ENCODE measurements at regions not wholly inside any gene's neighbourhood (a gene's known extent, or its start where the extent isn't known, plus 50 kb on each side); places are given as distances from the start of the nearest gene placed in this dataset.

GRCh38 chr4:81571105-81571504 lies 99.4 kb upstream of the RASGEF1B start:
- BruUV-seq (replicated peaks), result no TSS peak
- ChIA-PET CTCF (no interaction called here), POLR2A (no interaction called here)
- no peak for DNase-seq (ENCODE audit: low read depth, low spot score)
- no peak for ATAC-seq
- in situ Hi-C loops (cut with HindIII; ENCODE audit: low pct_unique_long_range_greater_than_20kb, low sequenced_read_pairs), result no loop called here
- no peak for TF ChIP-seq POLR2AphosphoS5 (IDR thresholded peaks at IDR 0.05; ENCODE audit: low read depth, low read length)
- no peak for TF ChIP-seq CTCF (IDR thresholded peaks at IDR 0.05)
- TF ChIP-seq TCF7L2 (IDR thresholded peaks at IDR 0.05; ENCODE audit: low read depth, low read length), result no peak
- TF ChIP-seq REST (IDR thresholded peaks at IDR 0.05; ENCODE audit: insufficient read depth in 1 of 2, low read depth in 2 of 2, low read length in 1 of 2), result no peak
- no peak for TF ChIP-seq SIN3A (IDR thresholded peaks at IDR 0.05; ENCODE audit: borderline replicate concordance, insufficient read depth, low read depth, low read length)
- Histone ChIP-seq H3K36me3 (ENCODE audit: control insufficient read depth, insufficient read depth, low read length) (no peaks in the 10 kb centered on the region), H3K9me3 (ENCODE audit: control insufficient read depth, insufficient read depth, low read depth, low read length) (no peaks in the 10 kb centered on the region), H3K4me1 (ENCODE audit: control insufficient read depth, insufficient read depth, low read length) (no peaks in the 10 kb centered on the region), H3K27me3 (ENCODE audit: control insufficient read depth, insufficient read depth, low read length) (no peaks in the 10 kb centered on the region), H3K27ac (ENCODE audit: low read length) (no peak overlapping the region), H3K4me3 (ENCODE audit: low read depth in 2 of 2, low read length in 2 of 2) (no peak overlapping the region)
- intact Hi-C loops (cut with micrococcal nuclease; ENCODE audit: unreplicated experiment), result loop anchor here (10.0 kb wide), 1 partner anchor 64 kb away; no protein-coding TSS in a partner anchor

- H3K27ac ChIP-seq (ENCODE audit: low read length), result no peak overlapping the region
These were observed 94.5 kb upstream of the RASGEF1B start for GRCh38 chr4:81566161-81566591.

DNA sequence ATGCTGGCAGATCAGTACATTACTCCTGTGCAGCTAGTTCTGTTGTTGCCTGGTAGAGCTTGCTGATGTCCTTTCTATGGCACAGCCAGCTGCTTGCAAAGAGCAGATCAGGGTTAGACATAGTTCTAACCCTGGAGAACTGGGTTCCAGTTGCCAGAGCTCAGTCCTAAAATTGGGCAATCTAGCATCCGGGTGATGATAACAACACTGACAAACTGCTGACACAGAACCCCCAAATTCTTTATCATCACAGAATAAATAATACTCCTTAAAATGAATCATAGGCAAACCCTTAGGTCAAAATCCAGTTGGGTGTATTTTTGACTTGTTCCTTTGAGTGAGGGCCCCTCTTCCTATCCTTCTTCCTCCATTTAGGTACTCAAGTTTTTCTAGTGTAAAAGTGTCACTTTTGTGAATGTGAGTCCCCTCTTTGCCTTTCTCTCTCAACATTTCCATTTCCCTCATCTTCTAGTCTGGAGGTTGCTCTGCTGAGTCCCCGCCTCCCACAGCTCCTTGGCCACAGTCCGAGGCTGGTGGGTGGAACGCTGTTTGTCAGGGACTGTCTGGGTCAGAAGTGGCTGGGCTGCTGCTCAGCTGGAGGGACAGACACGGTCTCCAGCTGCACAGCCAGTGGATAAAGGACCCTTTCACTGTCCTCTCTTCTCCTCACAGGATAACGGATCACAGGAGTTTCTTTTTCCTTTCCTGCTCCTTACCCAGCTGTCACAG lies 93.6 kb upstream of the RASGEF1B start:
- Histone ChIP-seq H3K27me3 (ENCODE audit: control insufficient read depth, insufficient read depth, low read length) (no peaks in the 10 kb centered on the region), H3K27ac (ENCODE audit: low read length) (no peak overlapping the region), H3K4me1 (ENCODE audit: control insufficient read depth, insufficient read depth, low read length) (no peaks in the 10 kb centered on the region), H3K36me3 (ENCODE audit: control insufficient read depth, insufficient read depth, low read length) (no peaks in the 10 kb centered on the region), H3K4me3 (ENCODE audit: low read depth in 2 of 2, low read length in 2 of 2) (no peak overlapping the region), H3K9me3 (ENCODE audit: control insufficient read depth, insufficient read depth, low read depth, low read length) (no peaks in the 10 kb centered on the region)
- no TSS peak for BruUV-seq (replicated peaks)
- no peak for TF ChIP-seq SIN3A (IDR thresholded peaks at IDR 0.05; ENCODE audit: borderline replicate concordance, insufficient read depth, low read depth, low read length)
- TF ChIP-seq POLR2AphosphoS5 (IDR thresholded peaks at IDR 0.05; ENCODE audit: low read depth, low read length), result no peak
- TF ChIP-seq TCF7L2 (IDR thresholded peaks at IDR 0.05; ENCODE audit: low read depth, low read length), result no peak
- no peak for TF ChIP-seq CTCF (IDR thresholded peaks at IDR 0.05)
- TF ChIP-seq REST (IDR thresholded peaks at IDR 0.05; ENCODE audit: insufficient read depth in 1 of 2, low read depth in 2 of 2, low read length in 1 of 2), result no peak
- DNase-seq (ENCODE audit: low read depth, low spot score), result no peak
- intact Hi-C loops (cut with micrococcal nuclease; ENCODE audit: unreplicated experiment), result no loop called here
- ChIA-PET POLR2A (no interaction called here), CTCF (no interaction called here)
- no peak for ATAC-seq
- in situ Hi-C loops (cut with HindIII; ENCODE audit: low pct_unique_long_range_greater_than_20kb, low sequenced_read_pairs), result no loop called here

More at GRCh38 chr4:81566161-81566591, 94.5 kb upstream of the RASGEF1B start:
- no peaks in the 10 kb centered on the region for H3K4me1 ChIP-seq (ENCODE audit: control insufficient read depth, insufficient read depth, low read length)
- H3K9me3 ChIP-seq (ENCODE audit: control insufficient read depth, insufficient read depth, low read depth, low read length), result no peaks in the 10 kb centered on the region
- no peak overlapping the region for H3K4me3 ChIP-seq (ENCODE audit: low read depth in 2 of 2, low read length in 2 of 2)
- ATAC-seq (no peak), DNase-seq (ENCODE audit: low read depth, low spot score) (no peak)
- in situ Hi-C loops (cut with HindIII; ENCODE audit: low pct_unique_long_range_greater_than_20kb, low sequenced_read_pairs), result no loop called here
- BruUV-seq (replicated peaks), result no TSS peak
- intact Hi-C loops (cut with micrococcal nuclease; ENCODE audit: unreplicated experiment), result no loop called here
- ChIA-PET CTCF (no interaction called here), POLR2A (no interaction called here)
- no peaks in the 10 kb centered on the region for H3K27me3 ChIP-seq (ENCODE audit: control insufficient read depth, insufficient read depth, low read length)
- TF ChIP-seq TCF7L2 (IDR thresholded peaks at IDR 0.05; ENCODE audit: low read depth, low read length) (no peak), SIN3A (IDR thresholded peaks at IDR 0.05; ENCODE audit: borderline replicate concordance, insufficient read depth, low read depth, low read length) (no peak)
- no peaks in the 10 kb centered on the region for H3K36me3 ChIP-seq (ENCODE audit: control insufficient read depth, insufficient read depth, low read length)

Measured in Panc1 (cell line).